B cell (primary cell): ENCODE measurements at regions not wholly inside any gene's neighbourhood (a gene's known extent, or its start where the extent isn't known, plus 50 kb on each side); places are given as distances from the start of the nearest gene placed in this dataset.

Experiments
- EZH2 ChIP-seq: IDR thresholded peaks from 2 replicates; pipeline ENCODE4 v1.6.1; 2012; ENCODE audit warnings: borderline replicate concordance, low read depth, mild to moderate bottlenecking, moderate library complexity, low read length; ENCODE audit not compliant: insufficient read depth, poor library complexity, severe bottlenecking
- TF ChIP-seq, protein P1 (sequence below): fragments of 200-600 bp; IDR thresholded peaks from one replicate; pipeline ENCODE4 v1.8.0; 2022; ENCODE audit warnings: antibody characterized with exemption, mild to moderate bottlenecking

DNA sequence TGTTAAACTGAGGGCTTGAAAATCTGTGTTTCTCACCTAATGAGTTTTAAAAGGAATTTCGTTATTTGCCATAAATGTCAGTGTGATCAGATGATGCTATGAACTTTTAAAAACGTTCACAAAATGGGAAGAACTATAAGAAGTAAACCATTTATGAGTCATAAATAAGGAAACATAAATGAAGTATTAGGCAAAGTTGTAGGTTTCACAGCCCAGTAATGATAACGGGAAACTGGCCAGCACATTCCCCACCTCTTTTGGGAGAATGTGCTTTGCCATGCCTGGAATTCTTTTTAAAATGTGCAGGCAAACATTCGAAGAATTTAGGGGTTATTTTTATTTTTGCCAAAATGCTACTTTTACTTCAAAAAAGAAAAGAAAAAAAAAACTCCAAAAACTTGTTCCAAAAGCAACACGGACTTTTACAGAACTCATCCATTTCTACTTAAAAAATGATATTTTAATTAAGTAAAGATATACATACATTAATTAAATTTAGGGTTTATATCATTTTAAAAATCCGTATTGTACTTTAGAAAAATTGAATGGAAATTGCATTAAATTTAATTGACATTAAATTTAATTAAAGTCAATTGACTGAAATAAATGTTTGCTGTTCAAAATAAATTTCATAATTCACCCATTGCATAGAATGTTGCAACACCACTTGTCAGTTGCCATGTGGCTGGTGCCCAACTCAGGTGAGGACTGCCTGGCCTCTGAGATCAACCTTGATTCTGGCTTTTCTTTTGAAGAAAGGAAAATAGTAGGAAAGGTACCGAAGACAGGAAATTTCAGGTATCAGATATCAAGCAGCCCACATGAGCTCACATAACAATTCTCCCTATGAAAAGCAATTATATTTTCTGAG lies 1198.5 kb downstream of the EFNB2 start:
- TF ChIP-seq, protein P1, sequence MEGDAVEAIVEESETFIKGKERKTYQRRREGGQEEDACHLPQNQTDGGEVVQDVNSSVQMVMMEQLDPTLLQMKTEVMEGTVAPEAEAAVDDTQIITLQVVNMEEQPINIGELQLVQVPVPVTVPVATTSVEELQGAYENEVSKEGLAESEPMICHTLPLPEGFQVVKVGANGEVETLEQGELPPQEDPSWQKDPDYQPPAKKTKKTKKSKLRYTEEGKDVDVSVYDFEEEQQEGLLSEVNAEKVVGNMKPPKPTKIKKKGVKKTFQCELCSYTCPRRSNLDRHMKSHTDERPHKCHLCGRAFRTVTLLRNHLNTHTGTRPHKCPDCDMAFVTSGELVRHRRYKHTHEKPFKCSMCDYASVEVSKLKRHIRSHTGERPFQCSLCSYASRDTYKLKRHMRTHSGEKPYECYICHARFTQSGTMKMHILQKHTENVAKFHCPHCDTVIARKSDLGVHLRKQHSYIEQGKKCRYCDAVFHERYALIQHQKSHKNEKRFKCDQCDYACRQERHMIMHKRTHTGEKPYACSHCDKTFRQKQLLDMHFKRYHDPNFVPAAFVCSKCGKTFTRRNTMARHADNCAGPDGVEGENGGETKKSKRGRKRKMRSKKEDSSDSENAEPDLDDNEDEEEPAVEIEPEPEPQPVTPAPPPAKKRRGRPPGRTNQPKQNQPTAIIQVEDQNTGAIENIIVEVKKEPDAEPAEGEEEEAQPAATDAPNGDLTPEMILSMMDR = no peak
- no peak for TF ChIP-seq EZH2
